Gastroesophageal sphincter (tissue), 4 donors: ENCODE measurements at regions not wholly inside any gene's neighbourhood (a gene's known extent, or its start where the extent isn't known, plus 50 kb on each side); places are given as distances from the start of the nearest gene placed in this dataset.

Experiments
- ATAC-seq: fragments of 150-250 bp; one replicate; pipeline ENCODE4 v1.9.1; 2016; ENCODE audit warnings: mild to moderate bottlenecking, moderate library complexity
- H3K27ac ChIP-seq, 4 donors: fragments of 200-600 bp; sonication (generic) in 3 of 4; 1 replicate in 3 of 4; 2 replicates in 1 of 4; pipeline ENCODE4 v1.5.1; 2016 to 2019
- H3K27me3 ChIP-seq: fragments of 200-600 bp; sonication (generic); one replicate; pipeline ENCODE4 v1.5.1; 2019
- H3K36me3 ChIP-seq, 2 donors: fragments of 200-600 bp; sonication (generic); one replicate each; pipeline ENCODE4 v1.5.1; 2019; ENCODE audit warnings: control low read depth in 1 of 2
- H3K4me1 ChIP-seq, 3 donors: fragments of 200-600 bp; sonication (generic); 1 replicate in 2 of 3; 2 replicates in 1 of 3; pipeline ENCODE4 v1.5.1; 2016 to 2019; ENCODE audit warnings: control low read depth in 2 of 3
- H3K4me3 ChIP-seq, 2 donors: fragments of 200-600 bp; sonication (generic); one replicate each; pipeline ENCODE4 v1.5.1; 2019; ENCODE audit warnings: mild to moderate bottlenecking in 1 of 2, moderate library complexity in 1 of 2
- H3K9me3 ChIP-seq, 3 donors: fragments of 200-600 bp; sonication (generic); one replicate each; pipeline ENCODE4 v1.5.1; 2017 to 2019; ENCODE audit warnings: control low read depth in 2 of 3
- CTCF ChIP-seq, 4 experiments: fragments of 200-600 bp in 2 of 4; fragments of 450-650 bp in 2 of 4; sonication (generic) in 1 of 4; IDR thresholded peaks; one replicate each; pipeline ENCODE4 v1.5.1; 2017 to 2019; ENCODE audit warnings: antibody characterized with exemption in 4 of 4, mild to moderate bottlenecking in 2 of 4, moderate library complexity in 2 of 4
- EP300 ChIP-seq: sonication (generic); formaldehyde crosslinking; IDR thresholded peaks from one replicate; pipeline ENCODE4 v1.6.1; 2017; ENCODE audit warnings: antibody characterized with exemption, mild to moderate bottlenecking
- POLR2A ChIP-seq, 2 donors: fragments of 450-650 bp; IDR thresholded peaks; one replicate each; pipeline ENCODE4 v1.6.1; 2017; ENCODE audit warnings: antibody characterized with exemption in 2 of 2, mild to moderate bottlenecking in 2 of 2, moderate library complexity in 1 of 2
- POLR2AphosphoS5 ChIP-seq: sonication (generic); formaldehyde crosslinking; IDR thresholded peaks from one replicate; pipeline ENCODE4 v1.6.1; 2017; ENCODE audit warnings: antibody characterized with exemption
- WGBS, 2 donors: methylation state at CpG; one replicate each; pipeline ENCODE4 v1.1.5; 2018; ENCODE audit warnings: low coverage in 1 of 2; 5-methylcytosine and 5-hydroxymethylcytosine counted together

DNA sequence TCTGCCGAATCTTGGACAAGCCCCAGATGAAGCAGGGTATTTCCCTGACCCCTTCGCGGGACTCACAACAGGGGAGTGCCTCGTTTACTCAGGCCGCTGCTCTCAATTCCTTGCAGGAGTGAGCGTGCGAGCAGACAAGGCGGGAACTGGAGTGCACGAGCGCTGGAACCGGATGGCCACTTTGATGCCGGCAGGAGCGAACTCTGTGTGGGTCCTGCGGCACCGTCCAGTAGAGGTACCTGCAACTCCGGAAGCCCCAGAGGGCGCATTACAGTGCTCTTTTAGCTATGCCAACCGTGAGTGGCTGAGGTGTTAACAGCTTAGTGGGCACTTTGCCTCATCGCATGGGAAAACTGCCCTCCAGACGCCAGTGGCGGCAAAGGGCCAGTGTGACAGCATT is 182.3 kb upstream of the ANO3 start:
- TF ChIP-seq CTCF (IDR thresholded peaks at IDR 0.05) (no peak), POLR2A (IDR thresholded peaks at IDR 0.05) (no peak), POLR2AphosphoS5 (no peak), EP300 (no peak)
- Histone ChIP-seq H3K36me3 (no peaks in the 10 kb centered on the region), H3K4me3 (no peak overlapping the region), H3K4me1 (no peaks in the 10 kb centered on the region), H3K9me3 (no peaks in the 10 kb centered on the region), H3K27ac (no peak overlapping the region), H3K27me3 (no peaks in the 10 kb centered on the region)
- ATAC-seq: no peak
- 93 to 95% methylated on average over 3 to 12 of the region's 21 CpGs for WGBS, 2 donors

DNA sequence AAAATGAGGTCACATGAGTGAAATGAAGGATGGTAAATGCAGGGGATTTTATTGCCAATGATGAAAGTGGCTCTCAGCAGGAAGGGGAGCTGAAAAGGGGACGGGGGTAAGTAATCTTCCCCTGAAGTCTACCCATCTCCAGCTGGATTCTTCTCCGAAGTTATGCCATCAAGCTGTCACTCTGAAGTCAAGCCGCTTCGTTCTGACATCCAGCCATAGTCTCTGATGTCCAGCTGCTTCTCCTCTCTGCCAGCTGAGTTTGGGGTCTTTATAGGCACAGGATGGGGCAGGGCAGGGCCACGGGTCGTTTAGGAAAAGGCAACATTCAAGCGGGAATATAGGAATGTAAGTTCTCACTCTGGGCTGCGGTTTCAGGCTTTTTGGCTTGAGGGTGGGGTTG is 181.9 kb upstream of the ANO3 start:
- Histone ChIP-seq H3K27ac (no peak overlapping the region), H3K27me3 (no peaks in the 10 kb centered on the region), H3K4me1 (no peaks in the 10 kb centered on the region), H3K36me3 (no peaks in the 10 kb centered on the region), H3K9me3 (no peaks in the 10 kb centered on the region), H3K4me3 (no peak overlapping the region)
- 88 to 96% methylated on average over 4 to 6 of the region's 8 CpGs for WGBS, 2 donors
- no peak for TF ChIP-seq EP300
- no peak for TF ChIP-seq POLR2A (IDR thresholded peaks at IDR 0.05)
- no peak for ATAC-seq

GRCh38 chr11:26158251-26158650 is 173.7 kb upstream of the ANO3 start:
- ATAC-seq: no peak
- TF ChIP-seq POLR2AphosphoS5: no peak
- no peak for TF ChIP-seq POLR2A (IDR thresholded peaks at IDR 0.05)
- no peak for TF ChIP-seq CTCF (IDR thresholded peaks at IDR 0.05)
- TF ChIP-seq EP300: no peak

DNA sequence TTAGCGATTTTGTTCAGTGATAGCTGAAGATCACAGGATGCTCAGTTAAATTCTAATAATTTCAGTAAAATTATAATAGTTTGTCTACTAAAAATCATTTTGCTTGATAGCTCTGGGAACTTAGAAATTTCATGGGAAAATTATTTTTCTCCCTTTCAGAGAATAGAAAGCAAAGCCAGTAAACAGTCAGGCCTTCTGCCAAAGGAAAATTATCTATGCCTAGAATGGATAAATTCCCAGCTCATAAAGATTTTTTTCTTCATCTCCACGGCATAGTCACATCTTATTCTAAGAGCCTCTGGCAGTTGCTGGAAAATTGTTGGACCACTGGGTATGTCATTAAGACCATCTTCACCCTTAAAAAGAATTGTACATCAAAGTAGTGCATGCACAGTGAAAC is 169.6 kb upstream of the ANO3 start:
- Histone ChIP-seq H3K9me3 (no peaks in the 10 kb centered on the region), H3K27ac (no peak overlapping the region), H3K4me1 (no peaks in the 10 kb centered on the region), H3K27me3 (no peaks in the 10 kb centered on the region), H3K36me3 (no peaks in the 10 kb centered on the region), H3K4me3 (no peak overlapping the region)
- WGBS, 2 donors: 50 to 75% methylated on average over 2 of the region's 2 CpGs
- ATAC-seq: no peak
- TF ChIP-seq POLR2AphosphoS5 (no peak), EP300 (no peak), POLR2A (IDR thresholded peaks at IDR 0.05) (no peak), CTCF (IDR thresholded peaks at IDR 0.05) (no peak)

More at GRCh38 chr11:26158251-26158650, 173.7 kb upstream of the ANO3 start:
- WGBS, 2 donors: 49 to 67% methylated on average over 2 to 3 of the region's 3 CpGs
- Histone ChIP-seq H3K9me3 (no peaks in the 10 kb centered on the region), H3K36me3 (no peaks in the 10 kb centered on the region), H3K4me3 (no peak overlapping the region), H3K27me3 (no peaks in the 10 kb centered on the region), H3K4me1 (no peaks in the 10 kb centered on the region), H3K27ac (no peak overlapping the region)

DNA sequence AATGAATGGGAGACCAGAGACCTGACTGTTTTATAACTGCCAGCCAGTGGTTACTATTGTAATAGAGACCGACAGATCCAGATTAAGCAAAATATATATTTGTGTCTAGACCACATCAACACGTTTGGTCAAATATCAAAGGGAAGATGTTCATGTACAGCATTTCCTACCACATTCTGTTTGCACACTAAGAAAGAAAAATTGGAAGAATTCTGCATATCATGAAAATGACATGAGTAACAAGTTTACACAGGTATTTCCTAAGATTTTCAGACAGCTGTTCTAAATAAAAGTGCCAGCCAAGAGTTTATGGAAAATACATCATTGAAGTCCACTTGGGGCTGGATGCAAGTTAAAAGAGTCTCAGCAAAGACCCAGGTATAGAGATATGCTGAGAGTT is 145.5 kb upstream of the ANO3 start:
- H3K27me3 ChIP-seq: no peaks in the 10 kb centered on the region
- no peaks in the 10 kb centered on the region for H3K4me1 ChIP-seq
- WGBS, 2 donors: 66 to 83% methylated on average over 2 of the region's 2 CpGs
- H3K4me3 ChIP-seq: no peak overlapping the region
- H3K27ac ChIP-seq: no peak overlapping the region
- H3K36me3 ChIP-seq: no peaks in the 10 kb centered on the region
- no peaks in the 10 kb centered on the region for H3K9me3 ChIP-seq
- no peak for ATAC-seq
- no peak for TF ChIP-seq POLR2A (IDR thresholded peaks at IDR 0.05)
- TF ChIP-seq POLR2AphosphoS5: no peak
- no peak for TF ChIP-seq EP300
- no peak for TF ChIP-seq CTCF (IDR thresholded peaks at IDR 0.05)
